Raji (cell line): ENCODE measurements at regions not wholly inside any gene's neighbourhood (a gene's known extent, or its start where the extent isn't known, plus 50 kb on each side); places are given as distances from the start of the nearest gene placed in this dataset.

Experiments
- POLR2A ChIP-seq: IDR thresholded peaks from 2 replicates; pipeline ENCODE4 v1.6.1; 2011; ENCODE audit warnings: low read depth, low read length, control low read depth; ENCODE audit not compliant: insufficient read depth

DNA sequence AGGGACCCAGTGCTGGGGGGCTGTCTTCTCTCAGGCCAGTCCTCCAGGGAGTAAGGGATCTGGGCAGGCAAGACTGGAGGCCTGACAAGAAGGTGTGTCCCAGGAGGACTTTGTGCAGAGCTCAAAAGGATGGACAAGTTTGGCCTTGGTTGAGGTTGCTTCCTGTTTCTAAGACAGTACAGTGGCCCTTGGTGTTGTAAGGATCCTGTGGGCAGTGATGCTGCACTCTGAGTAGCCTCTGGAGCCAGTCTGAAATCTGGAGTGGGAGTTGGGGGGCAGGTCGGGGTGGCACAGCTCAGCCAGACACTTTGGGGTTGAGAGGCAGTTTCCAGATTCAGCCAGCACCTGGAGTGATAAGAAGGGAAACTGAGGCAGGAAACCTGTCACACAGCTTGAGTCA lies 139.2 kb upstream of the ZMIZ1 start:
- TF ChIP-seq POLR2A: no peak

DNA sequence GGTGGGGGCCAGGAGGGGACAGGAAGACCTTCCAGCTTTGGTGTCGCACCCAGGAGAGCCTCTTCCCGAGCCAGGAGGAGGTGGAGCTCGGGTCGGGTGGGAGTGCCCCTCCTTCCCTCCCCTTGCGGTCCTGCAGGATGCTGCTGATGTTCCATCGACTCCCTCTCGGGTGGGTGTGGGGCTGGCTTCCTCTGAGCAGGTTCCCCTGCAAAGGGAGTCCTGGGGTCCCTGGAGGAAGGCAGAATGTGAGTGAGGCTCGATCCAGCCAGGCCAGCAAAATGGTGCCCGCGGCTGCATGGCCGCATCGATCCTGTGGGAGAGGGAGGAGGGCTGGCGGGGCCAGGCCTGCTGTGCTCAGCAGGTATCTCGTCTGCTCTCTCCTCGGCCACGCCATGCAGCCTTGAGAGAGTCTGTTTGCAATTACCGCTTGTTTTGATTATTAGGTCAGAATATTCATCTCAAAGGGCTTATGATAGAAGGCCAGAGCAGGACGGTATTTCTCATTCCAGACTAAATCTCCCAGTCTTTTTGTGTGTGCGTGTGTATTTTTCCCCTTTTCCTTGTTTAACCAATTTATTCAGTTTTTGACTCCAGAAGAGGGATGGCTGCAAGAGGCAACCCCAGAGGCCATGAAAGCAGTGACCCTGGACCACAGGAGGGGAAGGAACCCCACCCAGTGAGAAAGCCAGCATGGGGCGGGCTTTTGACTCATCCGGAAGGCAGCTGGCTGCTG lies 137.3 kb upstream of the ZMIZ1 start:
- no peak for TF ChIP-seq POLR2A

DNA sequence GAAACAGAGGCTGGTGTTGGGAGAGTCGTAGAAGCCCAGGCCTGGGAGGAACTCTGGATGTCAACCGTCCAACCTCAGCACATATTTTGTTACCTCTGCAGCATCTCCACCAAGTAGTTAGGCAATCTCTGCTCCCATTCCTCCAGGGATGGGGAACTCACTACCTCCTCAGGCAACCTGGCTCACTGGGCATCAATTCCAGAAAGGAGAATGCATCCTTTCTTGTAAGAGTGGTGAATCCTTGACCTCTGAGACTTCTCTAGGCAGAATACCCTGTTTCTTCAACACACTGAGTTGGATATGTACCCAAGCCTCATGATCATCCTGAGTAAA lies 136.7 kb upstream of the ZMIZ1 start:
- no peak for TF ChIP-seq POLR2A

DNA sequence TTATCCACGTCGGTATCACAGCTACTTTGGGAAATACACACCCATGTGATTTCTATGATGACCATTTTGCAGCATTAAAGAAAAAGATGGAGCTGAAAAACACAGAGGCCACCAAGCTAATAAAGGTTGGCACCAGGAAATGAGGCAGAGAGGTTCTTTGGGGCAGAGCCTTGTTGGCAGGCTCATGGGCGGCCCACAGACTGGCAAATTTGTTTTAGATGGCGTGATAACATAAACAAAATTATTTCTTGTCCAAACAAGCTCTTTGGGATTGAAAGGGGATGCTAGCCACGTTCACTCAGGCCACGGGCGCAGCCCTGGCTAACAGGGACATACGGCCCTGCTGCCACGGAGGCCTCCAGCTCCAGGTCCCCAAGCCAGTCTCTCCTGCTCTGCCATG lies 135.9 kb upstream of the ZMIZ1 start:
- TF ChIP-seq POLR2A: no peak

DNA sequence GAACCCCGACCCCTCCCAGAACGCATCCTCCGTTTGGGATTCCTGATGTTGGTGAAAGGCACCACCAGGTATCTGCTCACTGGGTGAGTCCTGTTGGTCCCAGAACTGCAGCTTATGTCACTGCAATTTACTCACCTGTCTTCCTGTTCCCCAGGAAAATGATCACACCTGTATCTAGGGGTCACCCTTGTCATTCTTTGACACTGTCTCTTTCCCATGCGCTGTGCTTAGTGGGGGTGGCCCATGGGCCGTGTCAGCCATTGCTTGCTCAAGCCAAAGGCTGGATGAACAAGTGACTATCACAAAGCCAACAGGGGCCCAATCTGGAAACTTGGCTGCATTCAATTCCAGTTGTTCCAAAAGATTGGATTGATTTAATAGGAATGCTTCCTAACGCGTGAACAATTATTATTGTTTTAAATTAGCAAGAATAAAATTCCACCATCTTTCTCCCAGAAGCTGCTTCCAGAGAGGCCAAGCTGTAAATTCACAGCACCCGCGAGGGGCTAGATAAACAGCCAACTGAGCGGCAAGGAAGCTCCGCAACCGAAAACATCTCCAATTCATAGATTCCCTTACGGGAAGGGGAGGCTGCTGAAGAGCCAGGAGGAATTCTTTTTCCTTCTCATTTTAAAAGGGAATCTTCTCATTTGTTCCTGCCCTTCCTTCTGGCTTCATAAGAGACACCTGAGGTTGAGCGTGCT lies 134.8 kb upstream of the ZMIZ1 start:
- no peak for TF ChIP-seq POLR2A

DNA sequence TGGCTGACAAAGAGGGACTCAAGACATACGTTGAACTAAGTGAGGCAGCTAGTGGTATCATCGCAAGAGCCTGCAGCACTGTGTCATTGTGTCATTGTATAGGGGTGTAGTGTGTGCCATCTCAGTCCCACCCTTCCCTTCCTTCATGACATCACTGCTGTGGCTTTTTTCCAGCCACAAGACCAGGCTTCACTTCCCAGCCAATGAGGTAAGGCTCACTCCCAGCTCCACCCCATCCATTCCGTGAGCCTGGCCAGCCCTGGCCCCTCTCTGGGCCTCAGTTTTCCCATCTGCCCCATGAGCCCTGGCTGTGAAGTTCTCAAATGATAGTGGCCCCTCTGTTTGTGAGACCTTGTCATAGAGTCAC lies 134.3 kb upstream of the ZMIZ1 start:
- no peak for TF ChIP-seq POLR2A

DNA sequence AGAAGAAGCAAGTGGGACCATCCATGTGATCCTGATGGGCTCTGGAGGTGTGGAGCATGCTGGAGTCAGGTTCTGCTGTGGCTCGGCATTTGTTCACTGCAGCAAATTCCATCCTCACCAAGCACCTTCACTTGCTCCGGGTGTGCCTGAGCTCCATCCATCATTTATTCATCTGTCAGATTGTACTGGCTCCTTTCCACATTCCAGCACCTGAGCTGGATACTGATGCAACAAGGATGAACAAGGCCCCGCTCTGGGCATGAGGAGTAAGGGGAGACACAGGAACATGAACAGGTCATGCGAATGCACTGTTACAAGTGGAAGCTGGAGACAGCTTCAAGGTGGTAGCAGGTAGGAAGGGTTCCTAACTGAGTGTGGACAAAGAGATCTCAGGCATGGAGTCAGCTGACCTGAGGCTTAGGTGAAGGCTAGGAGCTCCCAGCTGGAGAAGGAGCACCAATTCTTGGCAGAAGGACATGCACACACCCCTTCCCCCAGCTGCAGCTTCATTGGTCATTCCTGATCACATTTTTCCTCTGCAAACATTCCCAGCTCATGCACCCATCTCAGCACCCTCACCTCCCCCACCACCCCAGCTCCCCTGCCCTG lies 133.7 kb upstream of the ZMIZ1 start:
- no peak for TF ChIP-seq POLR2A

DNA sequence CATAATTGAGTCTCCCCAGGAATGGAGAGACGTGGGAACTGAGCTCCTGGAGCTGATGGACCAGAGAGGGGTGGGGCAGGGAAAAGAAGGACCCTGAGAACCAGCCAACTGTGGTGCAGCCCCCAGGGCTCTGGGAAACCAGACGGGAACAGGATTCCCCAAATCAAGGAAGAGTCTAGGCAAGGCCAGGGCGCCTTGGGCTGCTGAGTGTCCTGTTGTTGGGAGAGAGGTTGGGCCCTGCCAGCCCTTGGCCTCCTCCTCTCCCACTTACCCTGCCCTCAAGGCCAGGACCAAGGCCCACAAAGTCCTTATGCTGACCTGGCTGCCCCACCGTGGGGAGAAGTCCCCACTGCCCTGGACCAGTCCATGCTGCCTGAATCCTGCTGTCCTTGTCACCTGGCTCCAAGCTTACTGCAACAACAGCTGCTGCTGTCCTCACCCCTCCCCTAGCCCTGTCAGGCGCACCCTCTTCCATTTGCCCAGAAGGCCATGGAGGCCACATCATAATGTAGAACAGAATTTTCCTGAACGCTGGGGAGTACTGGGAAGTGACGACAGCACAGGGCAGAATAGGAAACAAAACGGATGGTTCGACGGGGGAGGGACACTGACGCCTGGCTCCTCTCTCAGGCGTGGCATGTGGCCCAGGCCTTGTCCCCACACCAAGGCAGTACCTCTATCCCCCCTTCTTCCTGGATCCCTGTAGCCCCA lies 132.9 kb upstream of the ZMIZ1 start:
- TF ChIP-seq POLR2A: no peak

DNA sequence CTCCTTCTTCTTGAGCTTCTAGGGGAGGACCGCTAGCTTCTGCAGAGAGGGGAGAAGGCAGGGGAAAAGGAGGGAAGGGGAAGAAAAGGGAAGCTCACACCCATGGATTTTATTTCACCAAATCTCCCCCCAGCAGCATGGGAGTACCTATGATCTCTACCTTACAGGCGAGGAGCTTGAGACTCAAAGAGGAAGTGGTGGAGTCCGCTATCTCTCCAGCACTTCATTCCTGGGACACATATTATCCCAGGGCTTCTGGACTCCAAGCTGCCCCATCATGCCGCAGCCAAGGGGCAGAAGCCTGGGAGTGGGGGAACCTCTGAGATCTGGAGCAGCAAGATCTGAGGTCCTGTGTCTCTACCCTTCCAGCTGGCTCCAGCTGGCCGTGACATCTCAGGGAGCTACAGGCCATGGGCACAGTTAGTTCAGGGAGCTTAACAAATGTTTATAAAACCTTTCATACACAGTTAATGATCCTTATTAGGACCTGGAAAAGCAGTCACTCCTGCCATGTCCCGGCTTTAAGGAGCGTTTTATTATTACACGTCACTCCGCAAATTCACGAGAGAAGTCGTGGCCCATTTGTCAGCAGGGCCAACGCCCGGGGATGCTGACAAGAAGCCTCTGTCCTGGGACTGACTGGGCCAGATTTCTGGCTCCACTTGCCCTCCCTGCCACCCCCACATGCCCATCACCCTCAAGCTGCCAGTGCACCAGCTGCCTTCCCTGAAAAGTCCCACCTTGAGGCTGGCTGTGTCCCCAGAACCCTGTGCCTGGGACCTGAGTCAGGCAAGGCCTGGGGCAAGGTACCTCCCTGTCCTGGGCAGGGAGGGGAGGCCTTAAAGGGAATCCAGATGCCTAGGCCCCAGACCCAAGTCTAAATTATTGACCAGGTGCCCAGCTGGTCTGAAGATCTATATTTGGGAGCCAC lies 132.1 kb upstream of the ZMIZ1 start:
- TF ChIP-seq POLR2A: no peak

DNA sequence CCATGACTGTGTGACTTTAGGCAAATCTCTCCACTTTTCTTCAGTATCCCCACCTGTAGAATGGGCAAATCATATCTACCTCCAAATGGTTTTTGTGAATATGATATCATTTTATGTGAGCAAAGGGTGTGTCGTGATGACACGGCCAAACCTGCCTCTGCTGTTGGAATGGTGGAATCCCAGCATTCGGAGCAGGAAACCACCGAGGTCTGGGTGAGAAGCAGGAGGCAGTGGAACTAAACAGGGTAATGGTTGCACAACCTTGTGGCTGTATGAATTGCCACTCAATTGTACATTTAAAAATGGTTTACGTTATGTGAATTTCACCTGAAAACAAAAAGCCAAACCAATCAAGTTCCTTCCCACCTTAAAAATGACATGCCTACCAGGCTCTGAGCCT lies 131.4 kb upstream of the ZMIZ1 start:
- TF ChIP-seq POLR2A: no peak

DNA sequence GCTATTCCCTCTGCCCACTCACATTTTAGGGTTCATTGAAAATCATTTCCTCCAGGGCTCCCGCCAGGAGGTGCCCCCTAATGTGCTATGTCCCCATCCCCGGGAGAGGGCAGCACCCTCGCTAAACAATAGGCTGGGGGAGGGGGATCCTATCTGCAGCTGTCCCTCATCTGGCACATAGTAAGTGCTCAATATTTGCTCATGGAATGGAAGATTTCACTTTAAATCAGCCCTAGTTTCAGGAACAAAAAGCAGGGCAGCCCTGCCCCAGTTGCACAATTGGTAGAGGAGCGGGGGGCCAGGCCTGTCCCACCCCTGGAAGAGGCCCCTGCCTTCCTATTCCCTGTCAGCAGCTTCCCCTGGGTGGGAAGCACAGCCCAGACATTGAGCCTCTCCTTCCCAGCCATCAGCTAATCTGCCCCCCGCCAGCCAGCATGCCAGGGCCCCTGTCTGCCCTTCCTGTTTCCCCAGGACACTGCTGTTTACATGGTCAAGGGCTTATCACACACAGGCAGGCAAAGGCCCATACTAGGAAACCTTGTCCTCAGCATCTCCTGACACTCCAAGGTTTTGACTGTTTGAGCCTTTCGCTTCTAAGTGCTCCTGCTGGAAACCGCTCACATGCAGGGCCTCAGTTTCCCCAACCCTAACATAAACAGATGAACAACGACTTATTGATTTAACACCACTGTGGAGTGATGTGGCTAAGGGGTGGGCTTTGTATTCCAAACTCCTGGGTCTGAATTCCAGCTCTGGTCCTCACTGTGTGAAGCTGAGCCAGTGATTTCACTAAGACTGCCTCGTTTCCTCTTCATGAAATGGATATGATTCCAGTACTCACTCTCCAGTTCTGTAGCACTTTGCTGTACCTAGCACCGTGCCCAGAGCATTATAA lies 130.7 kb upstream of the ZMIZ1 start:
- no peak for TF ChIP-seq POLR2A

DNA sequence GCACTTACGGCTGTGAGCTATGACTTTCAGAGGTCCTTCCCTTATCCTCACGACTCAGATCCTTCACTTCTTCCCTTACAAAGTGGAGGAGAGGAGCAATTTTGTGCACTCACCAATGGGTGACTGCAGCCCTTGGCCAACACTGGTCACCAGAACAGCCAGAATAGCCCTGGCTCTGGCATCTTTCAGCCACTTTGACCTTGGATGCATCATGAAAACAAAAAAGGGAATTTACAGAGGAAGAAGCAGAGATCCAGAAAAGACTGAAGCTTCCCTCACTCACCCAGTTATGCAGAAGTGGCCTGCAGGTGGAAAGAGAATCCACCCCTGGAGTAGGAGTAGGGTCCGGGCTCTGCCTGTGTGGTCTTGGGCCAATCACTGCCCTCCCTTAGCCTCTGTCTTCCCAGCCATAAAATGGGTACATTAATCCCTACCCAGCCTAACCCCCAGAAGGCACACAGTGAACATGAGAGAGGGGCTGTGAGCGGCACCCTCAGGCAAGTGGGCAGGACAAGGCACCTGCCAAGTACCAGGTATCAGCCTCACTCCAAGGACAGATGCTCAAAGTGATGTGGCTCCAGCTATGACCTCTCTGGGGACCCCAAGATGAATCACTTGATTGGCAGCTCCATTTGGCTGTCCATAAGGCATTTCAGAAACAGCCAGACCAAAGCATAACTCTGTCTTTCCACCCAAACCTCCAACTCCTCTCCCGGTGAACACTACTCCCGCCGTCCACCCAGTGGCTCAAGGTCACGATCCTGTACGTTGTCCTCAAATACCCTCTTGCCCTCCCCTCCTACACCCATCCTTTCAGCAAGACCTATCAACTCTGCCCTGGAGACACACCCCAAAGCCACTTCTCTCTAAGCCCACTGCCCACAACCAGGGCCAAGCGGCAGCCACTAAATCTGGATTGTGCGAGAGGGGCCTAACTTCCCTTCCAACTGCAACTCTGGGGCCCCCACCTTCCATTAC lies 129.8 kb upstream of the ZMIZ1 start:
- TF ChIP-seq POLR2A: no peak

DNA sequence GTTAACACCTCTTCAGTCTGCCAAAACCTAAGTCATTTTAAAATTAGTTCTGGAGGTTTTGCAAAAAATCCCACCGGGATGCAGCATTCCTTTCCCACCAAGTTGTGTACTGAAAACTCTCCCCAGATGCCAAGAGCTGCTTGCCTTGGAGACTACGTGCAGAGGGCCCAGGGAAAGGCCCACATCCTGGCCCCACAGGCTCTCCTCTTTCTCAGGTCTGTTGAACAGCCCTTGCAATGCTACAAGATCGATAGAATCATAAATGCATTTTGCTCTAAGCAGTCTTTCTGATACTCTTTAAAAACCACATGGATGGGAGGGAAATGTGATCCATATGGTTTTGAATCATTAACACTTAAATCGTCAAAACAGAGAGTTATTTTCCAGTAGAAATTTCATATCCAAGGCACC lies 126.7 kb upstream of the ZMIZ1 start:
- no peak for TF ChIP-seq POLR2A
